DLD1 (cell line): ENCODE measurements at regions not wholly inside any gene's neighbourhood (a gene's known extent, or its start where the extent isn't known, plus 50 kb on each side); places are given as distances from the start of the nearest gene placed in this dataset.

Experiments used
- in situ Hi-C: cut with HindIII; loops from 2 replicates; pipeline ENCODE4 v1.10.0; 2017; ENCODE audit warnings: low sequenced_read_pairs

DNA sequence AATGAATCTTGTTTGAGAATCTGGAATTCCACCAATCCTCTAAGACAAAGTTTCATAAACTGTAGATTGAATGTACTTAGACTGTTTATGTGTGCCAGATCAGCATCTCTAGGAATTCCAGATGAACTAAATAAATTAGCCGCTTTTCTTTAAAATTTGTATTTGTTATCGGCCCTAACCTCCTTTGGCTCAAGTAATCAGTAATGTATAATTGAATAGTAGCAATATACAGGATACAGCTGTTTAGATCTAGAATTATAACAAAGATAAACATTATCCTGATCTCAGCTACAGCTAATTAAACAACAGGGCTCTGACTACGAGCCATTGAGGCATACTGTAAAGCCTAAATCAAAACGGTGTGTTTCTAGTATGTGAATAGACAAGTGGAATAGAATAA, 120.3 kb downstream of the CYB561 start:
- in situ Hi-C loops: no loop called here

DNA sequence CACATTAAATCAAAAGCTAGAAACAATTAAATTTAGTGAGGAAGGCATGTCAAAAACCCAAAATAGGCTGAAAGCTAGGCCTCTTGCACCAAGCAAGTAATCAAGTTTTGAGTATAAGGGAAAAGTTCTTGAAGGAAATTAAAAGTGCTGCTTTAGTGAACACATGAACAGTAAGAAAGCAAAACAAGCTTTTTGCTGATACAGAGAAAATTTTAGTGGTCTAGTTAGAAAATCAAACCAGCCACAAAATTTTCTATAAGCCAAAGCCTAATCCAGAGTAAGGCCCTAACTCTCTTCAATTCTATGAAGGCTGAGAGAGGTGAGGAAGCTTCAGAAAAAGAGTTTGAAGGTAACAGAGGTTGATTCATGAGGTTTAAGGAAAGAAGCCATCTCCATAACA, 116.2 kb downstream of the CYB561 start:
- in situ Hi-C loops: no loop called here

DNA sequence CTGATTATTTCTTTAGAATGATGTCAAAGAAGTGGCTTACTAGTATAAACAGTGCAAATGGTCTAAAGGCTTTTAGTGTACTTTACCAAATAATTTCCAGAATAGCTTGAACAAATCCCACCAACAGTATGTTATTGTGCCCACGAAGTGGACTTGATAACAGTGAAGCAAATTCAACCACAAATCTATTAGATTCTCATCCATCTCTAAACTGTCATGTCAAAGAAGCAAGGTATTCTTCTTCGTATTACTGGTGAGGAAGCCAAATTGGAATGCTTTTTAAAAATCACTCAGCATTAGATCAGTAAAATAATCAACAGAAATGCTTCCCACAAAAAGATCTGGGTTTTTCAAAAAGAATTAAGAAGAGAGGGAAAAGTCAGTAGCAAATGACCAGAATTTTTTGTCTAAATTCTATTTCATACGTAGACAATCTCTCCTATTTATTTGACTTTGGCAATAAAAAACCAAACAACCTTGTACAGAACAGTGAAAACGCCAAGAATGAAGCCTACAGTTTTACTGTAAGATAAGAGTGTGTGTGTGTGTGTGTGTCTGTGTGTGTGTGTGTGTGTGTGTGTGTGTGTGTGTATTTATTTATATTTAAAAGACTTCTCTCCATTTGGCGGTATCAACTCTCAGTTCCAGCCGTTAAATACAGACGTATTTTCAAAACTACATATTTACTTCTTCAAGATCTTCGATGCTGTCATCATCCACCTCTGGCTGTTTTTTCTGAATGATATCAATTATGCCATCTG, 114.6 kb downstream of the CYB561 start:
- in situ Hi-C loops: no loop called here

DNA sequence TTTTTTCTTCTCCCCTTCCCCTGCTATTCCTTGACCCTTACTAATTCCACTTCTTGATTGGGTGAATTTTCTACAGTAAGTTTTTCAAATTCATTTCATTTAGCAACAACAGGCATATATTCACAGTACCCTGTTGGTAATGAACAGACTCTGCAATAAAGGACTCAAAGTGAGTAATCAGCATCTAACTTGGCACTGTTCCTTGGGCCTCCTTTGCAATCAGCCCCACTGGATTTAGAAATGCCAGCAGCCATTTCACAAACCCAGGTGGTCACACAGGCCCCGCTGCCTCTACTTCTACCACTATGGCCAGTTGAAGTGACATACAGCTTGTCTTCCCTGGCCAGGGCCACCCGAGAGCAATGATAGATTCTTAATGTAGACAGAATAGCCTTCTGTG, 113.8 kb downstream of the CYB561 start:
- in situ Hi-C loops: no loop called here

DNA sequence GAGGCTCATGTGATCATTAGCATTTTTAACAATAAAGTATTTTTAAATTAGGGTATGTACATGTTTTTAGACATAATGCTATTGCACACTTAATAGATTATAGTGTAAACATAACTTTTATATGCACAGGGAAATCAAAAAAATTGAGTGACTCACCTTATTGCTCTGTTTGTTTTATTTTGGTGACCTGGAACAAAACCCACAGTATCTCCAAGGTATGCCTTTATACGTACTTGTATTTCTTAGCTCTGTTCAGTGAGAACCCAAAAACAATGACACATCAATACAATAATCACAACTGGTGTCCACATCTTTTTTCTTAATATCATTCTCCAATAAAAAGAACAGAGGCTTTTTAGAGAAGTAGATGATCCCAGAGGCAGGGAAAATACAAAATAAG, 112.2 kb downstream of the CYB561 start:
- in situ Hi-C loops: no loop called here

DNA sequence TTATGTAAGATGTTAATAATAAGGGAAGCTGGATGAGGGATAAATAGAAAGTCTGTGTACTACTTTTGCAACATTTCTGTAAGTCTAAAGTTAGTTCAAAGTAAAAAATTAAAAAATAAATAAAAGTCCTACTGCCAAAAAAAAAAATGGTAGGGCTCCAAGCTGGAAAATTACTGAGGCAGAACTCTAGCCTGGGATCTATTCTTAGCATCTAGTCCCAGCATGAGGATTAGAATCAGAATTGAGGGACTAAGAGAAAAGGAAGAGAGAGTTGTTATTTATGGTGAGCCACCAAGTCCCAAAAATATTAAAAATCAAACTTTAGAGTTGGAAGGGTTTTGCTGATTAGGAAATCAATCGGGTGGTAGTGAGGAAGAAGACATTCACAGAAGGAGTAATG, 110.3 kb downstream of the CYB561 start:
- in situ Hi-C loops: no loop called here

DNA sequence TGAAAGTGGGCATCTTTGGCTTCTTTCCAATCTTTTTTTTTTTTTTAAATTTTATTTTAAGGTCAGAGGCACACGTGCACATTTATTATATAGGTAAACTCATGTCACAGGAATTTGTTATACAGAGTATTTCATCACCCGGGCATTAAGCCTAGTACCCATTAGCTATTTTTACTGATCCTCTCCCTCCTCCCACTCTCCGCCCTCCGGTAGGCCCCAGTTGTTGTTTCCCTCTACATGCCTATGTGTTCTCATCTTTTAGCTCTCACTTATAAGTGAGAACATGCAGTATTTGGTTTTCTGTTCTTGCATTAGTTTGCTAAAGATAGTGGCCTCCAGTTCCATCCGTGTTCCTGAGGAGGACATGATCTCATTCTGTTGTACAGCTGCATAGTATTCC, 108.5 kb downstream of the CYB561 start:
- in situ Hi-C loops: no loop called here

DNA sequence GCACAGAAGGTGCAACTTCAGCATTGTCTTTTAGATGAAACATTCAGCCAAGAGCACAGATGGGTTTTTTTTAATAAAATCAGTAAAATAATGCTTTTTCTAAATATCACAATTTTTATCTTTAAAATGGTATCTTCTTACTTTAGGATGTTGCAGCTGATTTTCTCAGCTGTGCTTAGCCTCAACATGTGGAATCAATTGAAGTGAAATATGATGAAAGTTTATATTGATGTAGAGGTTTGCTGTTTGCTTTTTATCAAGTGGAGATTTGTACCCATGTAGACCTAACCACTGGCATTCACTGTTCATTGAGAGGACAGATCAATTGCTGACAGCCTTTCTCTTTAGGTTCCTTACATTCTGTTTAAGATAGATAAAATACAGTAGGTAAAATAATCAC, 107.8 kb downstream of the CYB561 start:
- in situ Hi-C loops: no loop called here

DNA sequence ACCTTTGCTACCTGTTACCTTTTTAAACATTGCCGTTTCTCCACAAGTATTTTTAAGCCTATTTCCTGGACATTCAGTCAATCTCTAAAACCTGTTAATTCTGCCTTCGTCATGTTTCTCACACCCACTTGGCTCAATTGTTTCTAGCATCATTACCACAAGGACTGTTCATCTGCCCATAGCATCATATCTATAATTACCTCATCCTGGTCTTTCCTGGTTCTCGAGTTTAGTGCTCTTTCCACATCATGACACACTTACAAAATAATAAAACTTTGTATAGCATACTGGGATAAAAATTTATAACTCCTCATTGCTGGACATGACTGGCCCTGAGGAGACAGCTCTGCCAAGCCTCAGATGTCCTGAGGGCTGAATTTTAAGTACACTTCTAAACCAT, 104.8 kb downstream of the CYB561 start:
- in situ Hi-C loops: no loop called here

DNA sequence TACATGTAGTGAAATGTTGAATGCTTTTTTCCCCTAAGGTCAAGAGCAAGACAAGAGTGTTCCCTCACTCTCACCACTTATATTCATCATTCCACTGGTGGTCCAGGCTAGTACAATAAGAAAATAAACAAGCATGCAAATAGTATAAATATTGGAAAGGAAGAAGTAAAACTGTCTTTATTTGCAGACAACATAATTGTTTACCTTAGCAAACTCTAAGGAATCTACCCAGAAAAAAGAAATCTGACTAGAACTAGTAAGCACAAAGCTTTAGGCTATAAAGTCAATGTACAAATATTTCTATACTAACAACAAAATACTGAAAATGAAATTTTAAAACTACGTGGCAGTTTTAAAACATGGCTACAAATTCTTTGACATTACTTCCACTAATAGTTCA, 101.7 kb downstream of the CYB561 start:
- in situ Hi-C loops: no loop called here

DNA sequence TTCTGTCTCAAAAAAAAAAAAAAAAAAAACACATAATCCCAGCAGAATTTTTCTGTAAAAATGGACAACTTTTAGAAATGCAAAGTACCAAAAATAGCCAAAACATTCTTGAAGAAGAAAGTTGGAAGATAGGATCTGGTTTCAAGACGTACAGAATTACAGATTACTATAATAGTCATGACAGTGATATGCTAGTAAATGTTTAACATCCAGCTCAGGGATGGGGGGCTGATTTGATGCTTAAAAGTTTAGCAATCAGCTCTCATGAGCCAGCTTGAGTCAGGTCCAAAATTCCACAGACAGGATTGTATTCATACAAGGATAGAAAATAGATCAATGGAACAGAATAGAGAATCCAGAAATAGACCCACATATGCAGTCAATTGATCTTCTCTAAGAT, 100.5 kb downstream of the CYB561 start:
- in situ Hi-C loops: no loop called here

DNA sequence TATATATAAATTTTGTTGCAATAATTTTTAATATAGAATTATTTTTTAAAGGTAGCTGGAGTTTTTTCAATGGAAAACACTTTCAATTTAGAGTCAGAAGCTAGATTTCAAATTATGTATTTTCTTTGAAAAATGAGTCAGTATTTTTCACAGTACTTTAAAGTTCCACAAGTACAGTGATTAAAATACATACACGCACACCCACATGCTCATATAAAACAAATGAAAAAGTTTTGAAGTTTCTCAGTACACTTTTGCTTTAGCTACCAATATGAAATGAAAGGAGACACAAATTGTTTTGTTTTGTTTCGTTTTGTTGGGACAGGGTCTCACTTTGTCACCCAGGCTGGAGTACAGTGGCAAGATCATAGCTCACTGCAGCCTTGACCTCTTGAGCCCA, 98.6 kb downstream of the CYB561 start:
- in situ Hi-C loops: no loop called here

DNA sequence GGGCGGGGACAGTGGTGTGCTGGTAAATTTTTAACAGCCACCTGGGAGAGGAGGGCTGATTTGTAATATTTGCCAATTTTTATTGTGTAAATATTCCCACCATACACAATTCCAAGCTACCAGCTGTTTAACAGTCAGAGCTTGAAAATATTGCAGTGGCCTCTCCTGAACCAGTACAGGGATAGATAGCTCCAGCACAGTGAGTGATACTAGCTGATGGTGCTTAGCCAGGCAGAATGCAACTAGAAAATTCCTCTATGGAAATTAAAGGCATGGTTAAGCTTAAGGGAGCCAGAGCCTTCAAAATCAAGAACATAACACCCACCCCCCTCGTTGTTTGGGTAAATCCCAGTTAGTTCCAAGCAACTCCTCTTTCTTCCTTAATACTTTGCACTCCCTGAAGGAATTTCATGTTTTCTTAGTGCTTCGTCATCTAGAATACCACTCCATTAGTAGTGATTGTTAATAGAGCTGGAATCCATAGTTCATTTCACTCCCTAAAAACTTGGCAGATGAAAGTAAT, 96.6 kb downstream of the CYB561 start:
- in situ Hi-C loops: no loop called here

DNA sequence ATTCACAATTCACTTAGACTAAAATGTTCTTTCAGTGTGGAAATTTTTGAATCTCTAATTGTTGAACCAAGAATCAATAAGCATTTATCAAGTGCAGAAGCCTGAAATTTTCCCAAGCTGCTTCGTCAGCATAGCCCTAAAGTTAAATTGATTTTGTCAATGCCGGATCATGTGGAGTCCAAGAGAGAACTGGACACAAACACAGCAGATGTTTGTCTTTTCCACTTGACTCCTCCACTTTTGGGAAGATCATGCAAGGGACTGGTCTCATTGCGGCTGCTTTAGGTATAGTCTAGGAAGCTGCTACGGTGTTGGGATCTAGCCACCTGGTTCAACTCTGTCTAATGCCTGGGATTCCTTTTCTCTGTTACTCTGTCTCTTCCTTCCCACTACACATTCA, 95.7 kb downstream of the CYB561 start:
- in situ Hi-C loops: no loop called here

DNA sequence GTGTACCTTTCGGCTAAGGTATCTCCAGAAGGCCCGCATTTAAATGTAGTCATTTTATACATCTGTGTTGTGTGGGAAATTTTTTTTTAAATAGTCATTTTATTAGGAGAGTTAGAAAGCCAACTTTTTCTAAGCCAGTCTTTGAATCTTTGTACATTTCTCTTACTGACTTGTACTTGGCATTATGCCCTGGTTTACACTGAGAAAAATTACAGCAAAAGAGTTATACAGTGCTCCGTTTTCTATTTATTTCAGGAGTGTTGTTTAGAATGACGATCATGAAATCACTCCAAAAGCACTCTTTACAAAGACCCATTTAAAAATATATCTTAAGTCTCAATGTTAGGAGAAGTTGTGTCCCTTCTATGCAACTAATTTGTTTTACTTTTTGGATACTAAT, 91.8 kb downstream of the CYB561 start:
- in situ Hi-C loops: no loop called here

DNA sequence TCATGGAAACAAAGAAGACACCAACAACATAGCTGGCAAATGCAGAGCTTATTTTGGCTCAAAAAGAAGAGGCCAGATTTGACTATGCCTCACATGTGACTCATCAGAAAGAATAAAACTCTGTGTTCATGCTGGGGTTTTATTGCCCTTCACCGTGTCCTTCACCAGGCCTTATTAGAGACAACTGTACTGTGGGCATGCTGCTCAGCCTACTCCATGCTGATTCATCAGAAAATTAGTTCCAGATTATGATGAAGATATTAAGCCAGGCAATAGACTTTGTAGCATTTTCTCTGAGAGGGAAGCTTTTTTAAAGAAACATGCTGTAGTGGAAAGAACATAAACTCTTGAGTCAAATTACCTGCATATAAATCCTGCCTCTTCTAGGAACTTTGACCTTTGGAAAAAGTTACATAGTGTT, 89.8 kb downstream of the CYB561 start:
- in situ Hi-C loops: no loop called here

DNA sequence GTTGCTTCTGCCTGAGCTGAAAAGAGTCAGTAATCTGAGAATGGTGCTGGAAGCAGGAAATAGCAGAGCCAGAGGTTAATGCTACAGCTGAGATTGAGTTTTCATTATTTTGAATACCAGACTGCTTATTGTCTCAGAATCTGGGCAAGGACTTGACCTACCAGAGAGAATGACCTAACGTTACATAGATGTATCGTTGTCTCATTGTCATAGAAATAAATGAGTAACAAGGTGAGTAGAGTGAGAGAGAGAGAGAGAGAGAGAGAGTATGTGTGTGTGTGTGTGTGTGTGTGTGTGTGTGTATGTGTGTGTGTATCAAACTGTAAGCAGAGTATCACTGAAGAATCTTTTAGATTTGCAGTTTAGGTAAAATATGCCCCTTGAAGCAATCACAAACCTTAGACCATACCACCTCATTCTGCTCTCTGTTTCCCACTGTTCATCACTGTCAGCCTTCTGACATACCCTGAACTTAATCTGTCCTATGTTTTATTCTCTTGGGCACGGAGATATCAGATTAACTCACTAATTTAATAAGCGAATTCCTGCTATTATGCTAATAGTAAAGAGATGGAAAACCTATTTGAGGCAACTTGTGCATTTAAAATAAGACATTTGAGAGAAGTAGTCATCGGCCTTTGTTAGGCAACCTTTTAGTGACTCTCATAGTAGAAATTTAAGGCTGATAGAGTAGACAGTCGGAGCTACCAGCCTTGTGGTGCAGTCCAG, 87.8 kb downstream of the CYB561 start:
- in situ Hi-C loops: no loop called here

DNA sequence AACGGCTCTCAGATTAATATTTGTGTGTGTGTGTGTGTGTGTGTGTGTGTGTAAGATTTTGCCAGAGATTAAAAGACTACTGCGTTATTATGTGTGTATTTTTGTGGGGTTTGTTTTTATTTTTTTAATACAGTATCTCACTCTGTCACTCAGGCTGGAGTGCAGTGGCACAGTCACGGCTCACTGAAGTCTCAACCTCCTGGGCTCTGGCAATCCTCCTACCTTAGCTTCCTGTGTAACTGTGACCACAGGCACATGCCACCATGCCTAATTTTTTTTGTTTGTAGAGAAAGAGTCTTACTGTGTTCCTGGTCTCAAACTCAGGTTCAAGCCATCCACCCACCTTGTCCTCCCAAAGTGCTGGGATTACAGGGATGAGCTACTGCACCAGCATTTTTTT, 87.2 kb downstream of the CYB561 start:
- in situ Hi-C loops: no loop called here

DNA sequence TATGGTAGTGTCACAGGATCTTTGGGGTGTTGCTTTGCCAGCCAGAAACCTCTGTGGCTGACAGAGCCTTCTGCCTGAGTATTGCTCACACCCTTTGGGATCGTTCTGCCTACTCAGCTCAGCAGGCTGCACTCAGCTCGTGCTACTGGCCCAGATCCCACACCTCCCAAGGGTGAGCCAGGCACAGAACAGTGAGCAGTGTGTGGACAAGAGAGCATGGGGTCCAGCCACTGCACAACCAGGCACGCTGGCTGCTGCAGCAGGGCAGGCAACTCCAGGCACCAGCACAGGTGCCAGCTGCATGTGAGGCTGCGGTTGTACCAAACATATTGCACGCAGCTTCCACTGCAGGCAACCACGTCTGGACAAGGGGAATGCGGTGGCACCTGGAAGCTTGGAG, 84.9 kb downstream of the CYB561 start:
- in situ Hi-C loops: no loop called here

DNA sequence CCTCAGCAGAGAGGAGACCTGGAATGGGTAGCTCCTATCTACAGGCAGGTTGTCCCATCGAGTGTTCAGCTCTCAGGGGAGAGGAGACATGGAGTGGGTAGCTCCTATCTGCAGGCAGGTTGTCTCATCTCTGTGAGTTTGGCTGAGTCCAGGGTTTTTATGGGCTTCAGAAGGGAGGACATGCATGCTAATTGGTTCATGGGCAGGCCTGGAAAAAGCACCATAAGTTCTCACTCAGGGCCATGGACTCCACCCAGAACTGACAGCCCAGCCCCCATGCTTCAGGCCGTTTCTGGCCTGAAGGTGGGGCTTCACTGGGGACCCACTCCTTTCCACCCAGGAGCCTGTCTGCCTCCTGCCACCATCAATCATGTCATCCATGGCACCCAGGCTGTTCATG, 84.0 kb downstream of the CYB561 start:
- in situ Hi-C loops: no loop called here

DNA sequence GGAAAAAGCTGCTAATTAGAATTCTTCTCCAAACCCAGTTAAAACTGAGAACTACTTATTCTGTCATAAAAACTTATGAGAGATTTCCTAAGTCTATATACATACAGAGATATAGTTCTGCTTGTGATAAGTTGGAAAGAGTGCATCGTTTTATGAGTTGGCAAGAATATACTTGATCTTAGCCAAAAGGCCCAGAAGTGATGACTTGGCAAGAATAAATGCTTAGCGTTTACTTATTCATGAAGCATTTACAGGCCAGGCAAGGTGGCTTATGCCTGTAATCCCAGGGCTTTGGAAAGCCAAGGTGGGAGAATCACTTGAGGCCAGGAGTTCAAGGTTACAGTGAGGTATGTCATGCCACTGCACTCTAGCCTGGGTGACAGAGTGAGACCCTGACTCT, 81.7 kb downstream of the CYB561 start:
- in situ Hi-C loops: no loop called here

DNA sequence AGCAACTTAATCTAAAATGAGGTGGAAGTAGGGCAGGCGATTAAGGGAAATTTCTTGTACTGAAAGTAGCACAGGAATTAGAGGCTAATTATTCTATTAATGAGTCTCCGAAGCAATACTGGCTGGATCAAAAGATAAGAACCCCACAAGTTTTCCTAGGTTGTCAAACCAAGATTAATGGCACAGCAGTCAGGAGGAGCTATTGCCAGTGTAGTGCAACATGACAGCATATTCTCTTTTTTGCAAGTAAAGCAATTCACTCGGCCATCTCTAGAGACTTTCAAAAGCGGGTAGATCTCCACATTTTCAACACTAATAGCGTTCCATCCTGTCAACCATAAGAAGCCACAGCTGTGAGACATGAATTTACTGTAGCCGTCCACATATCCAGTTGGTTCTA, 81.2 kb downstream of the CYB561 start:
- in situ Hi-C loops: no loop called here
